ENCODE measurements at regions not wholly inside any gene's neighbourhood (a gene's known extent, or its start where the extent isn't known, plus 50 kb on each side); places are given as distances from the start of the nearest gene placed in this dataset.
"Not testable (repeated sequence)": the region's sequence is repeated elsewhere in the genome, so short reads cannot be mapped to it uniquely, and the experiment has no call there.

DNA sequence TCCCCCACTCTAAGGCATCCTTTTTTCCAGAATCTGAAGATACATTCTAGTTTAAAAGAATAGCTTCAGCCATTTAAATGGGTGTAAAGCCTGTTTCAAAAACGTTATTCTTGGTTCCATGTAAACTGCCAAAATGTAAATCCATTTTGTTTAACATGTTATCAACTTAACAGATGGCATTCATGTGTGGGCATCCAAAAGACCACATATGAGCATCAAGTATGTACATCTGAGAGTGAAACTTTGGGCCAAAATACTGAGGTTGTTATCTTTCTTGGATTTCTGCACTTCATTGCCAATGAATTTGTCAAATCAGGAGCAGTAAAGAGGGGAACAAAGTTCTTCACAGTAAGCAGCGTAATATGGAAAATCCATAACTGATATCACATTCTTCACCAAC, 395.4 kb downstream of the ZNF804A start:
- no peaks in the 10 kb centered on the region for H3K36me3 ChIP-seq (replicated peaks in 1 of 2; ENCODE audit: insufficient read depth in 1 of 2, low read depth in 2 of 2)
- H3K27me3 ChIP-seq = no peaks in the 10 kb centered on the region
- H3K9me3 ChIP-seq = no peaks in the 10 kb centered on the region
- 55 to 56% methylated on average over 2 of the region's 2 CpGs for WGBS, 2 donors
- H3K4me1 ChIP-seq = no peaks in the 10 kb centered on the region
- H3K4me3 ChIP-seq = no peak overlapping the region
- DNase-seq = no peak
- no peak overlapping the region for H3K27ac ChIP-seq
- ATAC-seq = no peak
- intact Hi-C loops (cut with DNase I) = no loop called here
- no peak for TF ChIP-seq POLR2A (IDR thresholded peaks at IDR 0.05)
- TF ChIP-seq, protein P1, sequence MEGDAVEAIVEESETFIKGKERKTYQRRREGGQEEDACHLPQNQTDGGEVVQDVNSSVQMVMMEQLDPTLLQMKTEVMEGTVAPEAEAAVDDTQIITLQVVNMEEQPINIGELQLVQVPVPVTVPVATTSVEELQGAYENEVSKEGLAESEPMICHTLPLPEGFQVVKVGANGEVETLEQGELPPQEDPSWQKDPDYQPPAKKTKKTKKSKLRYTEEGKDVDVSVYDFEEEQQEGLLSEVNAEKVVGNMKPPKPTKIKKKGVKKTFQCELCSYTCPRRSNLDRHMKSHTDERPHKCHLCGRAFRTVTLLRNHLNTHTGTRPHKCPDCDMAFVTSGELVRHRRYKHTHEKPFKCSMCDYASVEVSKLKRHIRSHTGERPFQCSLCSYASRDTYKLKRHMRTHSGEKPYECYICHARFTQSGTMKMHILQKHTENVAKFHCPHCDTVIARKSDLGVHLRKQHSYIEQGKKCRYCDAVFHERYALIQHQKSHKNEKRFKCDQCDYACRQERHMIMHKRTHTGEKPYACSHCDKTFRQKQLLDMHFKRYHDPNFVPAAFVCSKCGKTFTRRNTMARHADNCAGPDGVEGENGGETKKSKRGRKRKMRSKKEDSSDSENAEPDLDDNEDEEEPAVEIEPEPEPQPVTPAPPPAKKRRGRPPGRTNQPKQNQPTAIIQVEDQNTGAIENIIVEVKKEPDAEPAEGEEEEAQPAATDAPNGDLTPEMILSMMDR (IDR thresholded peaks at IDR 0.05) = no peak

DNA sequence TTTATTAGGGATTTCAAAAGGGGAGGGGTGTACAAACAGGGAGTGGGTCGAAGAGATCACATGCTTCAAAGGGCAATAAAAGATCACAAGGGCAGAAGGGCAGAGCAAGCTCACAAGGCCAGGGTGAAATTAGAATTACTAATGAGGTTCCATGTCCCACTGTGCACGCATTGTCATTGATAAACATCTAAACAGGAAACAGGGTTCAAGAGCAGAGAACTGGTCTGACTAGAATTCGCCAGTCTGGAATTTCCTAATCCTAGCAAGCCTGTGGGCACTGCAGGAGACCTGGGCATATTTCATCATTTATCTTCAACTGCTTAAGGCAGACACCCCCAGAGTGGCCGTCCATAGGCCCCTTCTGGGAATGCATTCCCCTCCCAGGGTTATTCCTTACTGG, 408.2 kb downstream of the ZNF804A start:
- intact Hi-C loops (cut with DNase I) = no loop called here
- no peak overlapping the region for H3K4me3 ChIP-seq
- TF ChIP-seq, protein P1 (IDR thresholded peaks at IDR 0.05) = no peak
- TF ChIP-seq POLR2A (IDR thresholded peaks at IDR 0.05) = no peak
- DNase-seq (no peak), ATAC-seq (no peak)
- WGBS, 2 donors = 32 to 50% methylated on average over 4 of the region's 4 CpGs
- no peaks in the 10 kb centered on the region for H3K4me1 ChIP-seq
- no peaks in the 10 kb centered on the region for H3K27me3 ChIP-seq
- H3K27ac ChIP-seq = no peak overlapping the region
- H3K36me3 ChIP-seq (replicated peaks in 1 of 2; ENCODE audit: insufficient read depth in 1 of 2, low read depth in 2 of 2) = no peaks in the 10 kb centered on the region
- H3K9me3 ChIP-seq = no peaks in the 10 kb centered on the region

DNA sequence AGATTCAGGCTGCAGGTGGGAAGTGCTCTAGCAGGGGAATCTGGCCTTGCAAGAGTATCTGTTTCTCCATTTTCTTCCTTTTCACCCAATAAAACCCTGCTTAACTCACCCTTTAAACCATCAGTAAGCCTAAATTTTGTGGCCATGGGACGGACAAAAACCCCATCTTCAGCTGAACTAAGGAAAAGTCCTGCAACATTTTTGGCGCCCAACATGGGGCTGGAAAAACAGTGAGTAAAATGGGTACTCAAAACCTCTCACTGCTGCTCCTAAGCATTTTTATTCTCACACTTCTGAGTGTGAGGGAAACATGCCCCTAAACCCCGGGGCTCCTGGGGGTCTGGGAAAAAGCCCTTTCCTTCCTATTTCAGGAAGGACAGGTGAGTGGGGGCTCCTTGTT, 414.3 kb downstream of the ZNF804A start:
- H3K27ac ChIP-seq = no peak overlapping the region
- no peaks in the 10 kb centered on the region for H3K4me1 ChIP-seq
- ATAC-seq (no peak), DNase-seq (no peak)
- no peak overlapping the region for H3K4me3 ChIP-seq
- peaks cover 0 to 8% (median 0%) of the 10 kb centered on the region in 3 donors for H3K9me3 ChIP-seq
- TF ChIP-seq POLR2A (IDR thresholded peaks at IDR 0.05) = no peak
- TF ChIP-seq, protein P1 (IDR thresholded peaks at IDR 0.05) = no peak
- no peaks in the 10 kb centered on the region for H3K27me3 ChIP-seq
- intact Hi-C loops (cut with DNase I) = no loop called here
- 79 to 89% methylated on average over 3 of the region's 3 CpGs for WGBS, 2 donors
- no peaks in the 10 kb centered on the region for H3K36me3 ChIP-seq (replicated peaks in 1 of 2; ENCODE audit: insufficient read depth in 1 of 2, low read depth in 2 of 2)

DNA sequence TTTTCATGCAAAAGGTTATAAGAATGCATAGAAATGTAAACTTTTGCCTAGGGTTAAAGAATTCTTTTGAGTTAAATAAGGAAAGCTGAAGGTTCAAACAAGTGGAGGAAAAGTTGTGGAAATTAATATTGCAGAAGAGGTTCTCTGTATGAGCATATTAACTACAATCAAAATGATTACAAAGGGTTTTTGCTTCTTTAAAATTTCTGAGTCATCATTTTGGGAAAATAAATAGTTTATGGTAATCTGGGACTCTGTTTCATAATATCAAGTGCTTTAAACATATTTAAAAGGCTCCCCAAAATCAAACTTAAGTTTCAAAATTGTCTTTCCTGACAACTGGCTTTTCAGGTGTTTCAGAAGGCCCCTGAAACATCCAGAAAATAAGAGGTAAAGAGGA, 415.7 kb downstream of the ZNF804A start:
- no peak for DNase-seq
- no peak for ATAC-seq

DNA sequence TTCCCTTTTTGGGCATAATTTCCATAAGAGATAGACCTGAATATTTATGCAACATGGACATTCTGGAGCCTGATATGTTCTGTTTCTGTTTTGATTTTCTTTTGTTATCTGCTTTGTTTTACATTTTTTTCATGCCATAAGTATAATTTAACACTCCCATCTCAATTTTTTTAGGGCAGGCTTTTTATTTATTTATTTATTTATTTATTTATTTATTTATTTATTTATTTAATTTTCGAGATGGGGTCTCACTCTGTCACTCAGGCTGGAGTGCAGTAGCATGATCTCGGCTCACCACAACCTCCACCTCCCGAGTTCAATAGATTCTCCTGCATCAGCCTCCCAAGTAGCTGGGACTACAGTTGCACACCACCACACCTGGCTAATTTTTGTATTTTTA, 427.6 kb downstream of the ZNF804A start:
- H3K27ac ChIP-seq; H3K9me3 ChIP-seq; H3K4me3 ChIP-seq; H3K4me1 ChIP-seq; intact Hi-C loops (cut with DNase I); H3K36me3 ChIP-seq (replicated peaks in 1 of 2; ENCODE audit: insufficient read depth in 1 of 2, low read depth in 2 of 2); DNase-seq; ATAC-seq; H3K27me3 ChIP-seq: not testable (repeated sequence)
- WGBS, 2 donors = 48 to 72% methylated on average over 3 of the region's 3 CpGs

More for the DNA sequence above, 415.7 kb downstream of the ZNF804A start:
- no peak for TF ChIP-seq POLR2A (IDR thresholded peaks at IDR 0.05)
- TF ChIP-seq, protein P1 (IDR thresholded peaks at IDR 0.05) = no peak
- Histone ChIP-seq H3K27ac (no peak overlapping the region), H3K4me3 (no peak overlapping the region), H3K9me3 (peaks cover 0 to 8% (median 0%) of the 10 kb centered on the region in 3 donors), H3K36me3 (replicated peaks in 1 of 2; ENCODE audit: insufficient read depth in 1 of 2, low read depth in 2 of 2) (no peaks in the 10 kb centered on the region), H3K4me1 (no peaks in the 10 kb centered on the region), H3K27me3 (no peaks in the 10 kb centered on the region)
- intact Hi-C loops (cut with DNase I) = no loop called here

Data from body of pancreas (tissue), 4 donors.